CD4-positive, alpha-beta memory T cell (primary cell): ENCODE measurements at regions not wholly inside any gene's neighbourhood (a gene's known extent, or its start where the extent isn't known, plus 50 kb on each side); places are given as distances from the start of the nearest gene placed in this dataset.

ENCODE experiments used
- CTCF ChIA-PET: fragments of 350-600 bp; sonication (Branson Sonifier 250); formaldehyde crosslinking; loops from one replicate; lab custom pipeline; 2021; ENCODE audit warnings: inconsistent platforms; ENCODE audit not compliant: partially characterized antibody; lab: Charles Lee
- POLR2A ChIA-PET: fragments of 350-600 bp; sonication (Branson Sonifier 250); formaldehyde crosslinking; loops from one replicate; lab custom pipeline; 2021; ENCODE audit not compliant: partially characterized antibody; lab: Charles Lee
- DNase-seq, 5 donors: peaks; one replicate each; pipeline versions ENCODE4 v3.0.0 to v3.0.0-alpha.2; 2020 to 2022; ENCODE audit warnings: mixed read lengths in 1 of 5
- H3K27ac ChIP-seq: one replicate; pipeline ENCODE4 v1.7.0; 2013; ENCODE audit warnings: low read depth, low read length
- H3K27me3 ChIP-seq: 2 replicates; pipeline ENCODE4 v1.7.0; 2013; ENCODE audit warnings: mild to moderate bottlenecking, low read length, moderate library complexity; ENCODE audit not compliant: insufficient read depth
- H3K36me3 ChIP-seq: 2 replicates; pipeline ENCODE4 v1.7.0; 2013; ENCODE audit warnings: mild to moderate bottlenecking, low read length, moderate library complexity; ENCODE audit not compliant: insufficient read depth
- H3K4me1 ChIP-seq: 2 replicates; pipeline ENCODE4 v1.7.0; 2013; ENCODE audit warnings: mild to moderate bottlenecking, low read length, moderate library complexity; ENCODE audit not compliant: insufficient read depth
- H3K4me3 ChIP-seq, 2 donors: one replicate each; pipeline ENCODE4 v1.7.0; 2013; ENCODE audit warnings: low read length in 2 of 2, mild to moderate bottlenecking in 1 of 2
- H3K9me3 ChIP-seq, 2 donors: one replicate each; pipeline ENCODE4 v1.7.0; 2013; ENCODE audit warnings: low read length in 2 of 2, control low read depth in 1 of 2; ENCODE audit not compliant: control insufficient read depth in 1 of 2
- H3K27ac Mint-ChIP-seq, 7 donors: one replicate each; pipeline ENCODE4 v1.8.0; 2020 to 2021; ENCODE audit warnings: mixed read lengths in 7 of 7, mild to moderate bottlenecking in 6 of 7, inconsistent platforms in 3 of 7, moderate library complexity in 3 of 7
- H3K27me3 Mint-ChIP-seq, 2 donors: one replicate each; pipeline ENCODE4 v1.8.0; 2020 to 2021; ENCODE audit warnings: mixed read lengths in 2 of 2
- H3K36me3 Mint-ChIP-seq, 2 donors: one replicate each; pipeline ENCODE4 v1.8.0; 2020 to 2021; ENCODE audit warnings: mixed read lengths in 2 of 2, inconsistent platforms in 1 of 2, mild to moderate bottlenecking in 1 of 2
- H3K4me1 Mint-ChIP-seq, 4 donors: one replicate each; pipeline ENCODE4 v1.8.0; 2020 to 2021; ENCODE audit warnings: mixed read lengths in 4 of 4, mild to moderate bottlenecking in 1 of 4
- H3K4me3 Mint-ChIP-seq, 8 donors: one replicate each; pipeline ENCODE4 v1.8.0; 2020 to 2021; ENCODE audit warnings: mixed read lengths in 8 of 8, mild to moderate bottlenecking in 7 of 8, moderate library complexity in 6 of 8, inconsistent platforms in 3 of 8
- H3K9me3 Mint-ChIP-seq, 8 donors: one replicate each; pipeline ENCODE4 v1.8.0; 2020 to 2021; ENCODE audit warnings: mixed read lengths in 8 of 8, mild to moderate bottlenecking in 5 of 8, inconsistent platforms in 3 of 8, moderate library complexity in 1 of 8
- intact Hi-C: fragments of 100-400 bp; cut with micrococcal nuclease; formaldehyde crosslinking; loops from one replicate; pipeline ENCODE4 v1.15.1; 2023

GRCh38 chr2:23122681-23123215 is 262.2 kb upstream of the KLHL29 start:
- no peak overlapping the region for H3K4me3 ChIP-seq
- ChIA-PET POLR2A (no interaction called here), CTCF (no interaction called here)
- intact Hi-C loops: no loop called here
- Mint-ChIP-seq H3K27ac (no peak overlapping the region), H3K4me3 (no peak overlapping the region), H3K36me3 (no peaks in the 10 kb centered on the region), H3K9me3 (peaks cover 0 to 9% (median 0%) of the 10 kb centered on the region in 8 donors), H3K27me3 (peaks cover 2% of the 10 kb centered on the region in 2 donors), H3K4me1 (no peaks in the 10 kb centered on the region)
- DNase-seq: no peak
- no peaks in the 10 kb centered on the region for H3K27me3 ChIP-seq
- no peaks in the 10 kb centered on the region for H3K9me3 ChIP-seq
- no peak overlapping the region for H3K27ac ChIP-seq
- no peaks in the 10 kb centered on the region for H3K4me1 ChIP-seq
- no peaks in the 10 kb centered on the region for H3K36me3 ChIP-seq

- peaks cover 4 to 5% of the 10 kb centered on the region in 2 donors for H3K27me3 Mint-ChIP-seq
- POLR2A ChIA-PET: no interaction called here
- Histone ChIP-seq H3K36me3 (no peaks in the 10 kb centered on the region), H3K27me3 (no peaks in the 10 kb centered on the region), H3K4me3 (no peak overlapping the region), H3K4me1 (no peaks in the 10 kb centered on the region), H3K27ac (no peak overlapping the region), H3K9me3 (no peaks in the 10 kb centered on the region)
- CTCF ChIA-PET: no interaction called here
- DNase-seq: no peak
- peaks cover 0 to 11% (median 0%) of the 10 kb centered on the region in 8 donors for H3K9me3 Mint-ChIP-seq
- H3K4me1 Mint-ChIP-seq: no peaks in the 10 kb centered on the region
- H3K27ac Mint-ChIP-seq: no peak overlapping the region
- no peak overlapping the region for H3K4me3 Mint-ChIP-seq
- H3K36me3 Mint-ChIP-seq: no peaks in the 10 kb centered on the region
- intact Hi-C loops: no loop called here
Observed at GRCh38 chr2:23123686-23124085, 261.3 kb upstream of the KLHL29 start.

GRCh38 chr2:23124214-23124750 is 260.7 kb upstream of the KLHL29 start:
- no peaks in the 10 kb centered on the region for H3K4me1 Mint-ChIP-seq
- no peak overlapping the region for H3K27ac Mint-ChIP-seq
- DNase-seq: no peak
- Histone ChIP-seq H3K4me1 (no peaks in the 10 kb centered on the region), H3K27ac (no peak overlapping the region), H3K36me3 (no peaks in the 10 kb centered on the region), H3K9me3 (no peaks in the 10 kb centered on the region), H3K4me3 (no peak overlapping the region), H3K27me3 (no peaks in the 10 kb centered on the region)
- no peaks in the 10 kb centered on the region for H3K36me3 Mint-ChIP-seq
- POLR2A ChIA-PET: no interaction called here
- no peak overlapping the region for H3K4me3 Mint-ChIP-seq
- CTCF ChIA-PET: no interaction called here
- H3K9me3 Mint-ChIP-seq: peaks cover 0 to 11% (median 0%) of the 10 kb centered on the region in 8 donors
- intact Hi-C loops: no loop called here
- H3K27me3 Mint-ChIP-seq: peaks cover 4 to 5% of the 10 kb centered on the region in 2 donors

- Mint-ChIP-seq H3K36me3 (no peaks in the 10 kb centered on the region), H3K27ac (no peak overlapping the region), H3K4me3 (no peak overlapping the region), H3K4me1 (no peaks in the 10 kb centered on the region), H3K9me3 (peaks cover 0 to 10% (median under 1%) of the 10 kb centered on the region in 8 donors), H3K27me3 (peaks cover 3 to 4% of the 10 kb centered on the region in 2 donors)
- intact Hi-C loops: no loop called here
- Histone ChIP-seq H3K4me3 (no peak overlapping the region), H3K4me1 (no peaks in the 10 kb centered on the region), H3K9me3 (no peaks in the 10 kb centered on the region), H3K36me3 (no peaks in the 10 kb centered on the region), H3K27ac (no peak overlapping the region), H3K27me3 (no peaks in the 10 kb centered on the region)
- ChIA-PET CTCF (no interaction called here), POLR2A (no interaction called here)
- no peak for DNase-seq
Observed at GRCh38 chr2:23127465-23127864, 257.5 kb upstream of the KLHL29 start.

GRCh38 chr2:23128684-23129292 is 256.2 kb upstream of the KLHL29 start:
- Histone ChIP-seq H3K4me3 (no peak overlapping the region), H3K4me1 (no peaks in the 10 kb centered on the region), H3K27me3 (no peaks in the 10 kb centered on the region), H3K9me3 (no peaks in the 10 kb centered on the region), H3K27ac (no peak overlapping the region), H3K36me3 (no peaks in the 10 kb centered on the region)
- no peak overlapping the region for H3K27ac Mint-ChIP-seq
- ChIA-PET CTCF (no interaction called here), POLR2A (no interaction called here)
- H3K9me3 Mint-ChIP-seq: peaks cover 0 to 8% (median 0%) of the 10 kb centered on the region in 8 donors
- no peak for DNase-seq
- no peak overlapping the region for H3K4me3 Mint-ChIP-seq
- intact Hi-C loops: no loop called here
- H3K27me3 Mint-ChIP-seq: peaks cover 4% of the 10 kb centered on the region in 2 donors
- no peaks in the 10 kb centered on the region for H3K4me1 Mint-ChIP-seq
- H3K36me3 Mint-ChIP-seq: no peaks in the 10 kb centered on the region

- Mint-ChIP-seq H3K9me3 (peaks cover 0 to 8% (median 0%) of the 10 kb centered on the region in 8 donors), H3K36me3 (no peaks in the 10 kb centered on the region), H3K4me3 (no peak overlapping the region), H3K4me1 (no peaks in the 10 kb centered on the region), H3K27me3 (peaks cover 6 to 11% of the 10 kb centered on the region in 2 donors), H3K27ac (no peak overlapping the region)
- H3K27me3 ChIP-seq: no peaks in the 10 kb centered on the region
- H3K27ac ChIP-seq: no peak overlapping the region
- H3K4me1 ChIP-seq: no peaks in the 10 kb centered on the region
- intact Hi-C loops: no loop called here
- no peaks in the 10 kb centered on the region for H3K36me3 ChIP-seq
- CTCF ChIA-PET: no interaction called here
- POLR2A ChIA-PET: no interaction called here
- no peaks in the 10 kb centered on the region for H3K9me3 ChIP-seq
- no peak overlapping the region for H3K4me3 ChIP-seq
- DNase-seq: no peak
Observed at GRCh38 chr2:23131066-23131575, 253.9 kb upstream of the KLHL29 start.

- H3K27ac Mint-ChIP-seq: no peak overlapping the region
- Histone ChIP-seq H3K27me3 (no peaks in the 10 kb centered on the region), H3K9me3 (no peaks in the 10 kb centered on the region), H3K27ac (no peak overlapping the region), H3K36me3 (no peaks in the 10 kb centered on the region), H3K4me1 (no peaks in the 10 kb centered on the region), H3K4me3 (no peak overlapping the region)
- POLR2A ChIA-PET: no interaction called here
- no peak overlapping the region for H3K4me3 Mint-ChIP-seq
- DNase-seq: no peak
- H3K36me3 Mint-ChIP-seq: no peaks in the 10 kb centered on the region
- no peaks in the 10 kb centered on the region for H3K4me1 Mint-ChIP-seq
- CTCF ChIA-PET: no interaction called here
- intact Hi-C loops: no loop called here
- peaks cover 0 to 8% (median 0%) of the 10 kb centered on the region in 8 donors for H3K9me3 Mint-ChIP-seq
- H3K27me3 Mint-ChIP-seq: peaks cover 4 to 11% of the 10 kb centered on the region in 2 donors
Observed at GRCh38 chr2:23132000-23132399, 253.0 kb upstream of the KLHL29 start.
